Lung (tissue), 11 donors: ENCODE measurements at regions not wholly inside any gene's neighbourhood (a gene's known extent, or its start where the extent isn't known, plus 50 kb on each side); places are given as distances from the start of the nearest gene placed in this dataset.
"Not testable (repeated sequence)": the region's sequence is repeated elsewhere in the genome, so short reads cannot be mapped to it uniquely, and the experiment has no call there.

ENCODE experiments used
- ATAC-seq: fragments of 200-7000 bp; cut with Tn5 transposase; one replicate; pipeline ENCODE4 v1.9.1; 2020; ENCODE audit warnings: moderate number of reproducible peaks; ENCODE audit not compliant: insufficient read depth, low FRiP score
- DNase-seq, 3 donors: peaks; one replicate each; pipeline ENCODE4 v3.0.0-alpha.2; 2013 to 2017
- H3K27ac ChIP-seq, 2 donors: one replicate each; pipeline ENCODE4 v1.5.1; 2013; ENCODE audit warnings: mild to moderate bottlenecking in 2 of 2, moderate library complexity in 2 of 2, control low read depth in 1 of 2, inconsistent platforms in 1 of 2, low read depth in 1 of 2, low read length in 1 of 2
- H3K27me3 ChIP-seq, 3 donors: one replicate each; pipeline ENCODE4 v1.5.1; 2013; ENCODE audit warnings: low read length in 2 of 3; ENCODE audit not compliant: control insufficient read depth in 3 of 3, insufficient read depth in 3 of 3
- H3K36me3 ChIP-seq, 4 donors: one replicate each; pipeline ENCODE4 v1.5.1; 2013; ENCODE audit warnings: low read length in 4 of 4, mild to moderate bottlenecking in 1 of 4, moderate library complexity in 1 of 4; ENCODE audit not compliant: control insufficient read depth in 4 of 4, insufficient read depth in 4 of 4
- H3K4me1 ChIP-seq, 5 donors: one replicate each; pipeline ENCODE4 v1.5.1; 2013; ENCODE audit warnings: low read length in 5 of 5, mild to moderate bottlenecking in 2 of 5, moderate library complexity in 1 of 5; ENCODE audit not compliant: control insufficient read depth in 5 of 5, insufficient read depth in 5 of 5
- H3K4me3 ChIP-seq: one replicate; pipeline ENCODE4 v1.5.1; 2013; ENCODE audit warnings: mild to moderate bottlenecking, control low read depth, moderate library complexity
- H3K9ac ChIP-seq, 2 donors: one replicate each; pipeline ENCODE4 v1.5.1; 2013; ENCODE audit warnings: low read length in 2 of 2, control low read depth in 1 of 2; ENCODE audit not compliant: insufficient read depth in 1 of 2
- H3K9me3 ChIP-seq, 4 donors: one replicate each; pipeline ENCODE4 v1.5.1; 2013; ENCODE audit warnings: low read length in 3 of 4, mild to moderate bottlenecking in 1 of 4, moderate library complexity in 1 of 4; ENCODE audit not compliant: control insufficient read depth in 4 of 4, insufficient read depth in 3 of 4
- CTCF ChIP-seq: IDR thresholded peaks from 2 replicates; pipeline ENCODE4 v1.5.1; 2012; ENCODE audit warnings: mild to moderate bottlenecking; ENCODE audit errors: control extremely low read depth, extremely low read depth
- WGBS, 2 donors: extraction: QIAGEN DNeasy Blood & Tissue Kit; methylation state at CpG; one replicate each; pipeline ENCODE4 v1.1.7; 2013; 5-methylcytosine and 5-hydroxymethylcytosine counted together
- donor health status: control.
- donor health status: control.
- donor health status: Bipolar disorder and iron deficiency.
- donor health status: healthy.
- donor health status: DM: yes; HTN: yes; CAD: no.

DNA sequence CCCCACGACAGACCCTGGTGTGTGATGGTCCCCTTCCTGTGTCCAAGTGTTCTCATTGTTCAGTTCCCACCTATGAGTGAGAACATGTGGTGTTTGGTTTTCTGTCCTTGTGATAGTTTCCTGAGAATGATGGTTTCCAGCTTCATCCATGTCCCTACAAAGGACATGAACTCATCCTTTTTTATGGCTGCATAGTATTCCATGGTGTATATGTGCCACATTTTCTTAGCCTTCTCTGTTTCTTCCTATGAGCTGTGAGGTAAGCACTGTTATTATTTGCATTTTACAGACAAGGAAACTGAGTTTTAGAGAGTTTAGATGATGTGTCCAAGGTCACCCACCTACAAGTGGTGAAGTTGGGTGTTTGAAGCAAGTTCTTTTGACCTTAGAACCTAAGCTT, 51.1 kb upstream of the BNC1 start:
- ATAC-seq, H3K4me3 ChIP-seq, DNase-seq, H3K9me3 ChIP-seq, H3K27ac ChIP-seq, H3K36me3 ChIP-seq, H3K27me3 ChIP-seq, H3K4me1 ChIP-seq, H3K9ac ChIP-seq: not testable (repeated sequence)
- WGBS, 2 donors = 94 to 100% methylated on average over 1 of the region's 1 CpG

DNA sequence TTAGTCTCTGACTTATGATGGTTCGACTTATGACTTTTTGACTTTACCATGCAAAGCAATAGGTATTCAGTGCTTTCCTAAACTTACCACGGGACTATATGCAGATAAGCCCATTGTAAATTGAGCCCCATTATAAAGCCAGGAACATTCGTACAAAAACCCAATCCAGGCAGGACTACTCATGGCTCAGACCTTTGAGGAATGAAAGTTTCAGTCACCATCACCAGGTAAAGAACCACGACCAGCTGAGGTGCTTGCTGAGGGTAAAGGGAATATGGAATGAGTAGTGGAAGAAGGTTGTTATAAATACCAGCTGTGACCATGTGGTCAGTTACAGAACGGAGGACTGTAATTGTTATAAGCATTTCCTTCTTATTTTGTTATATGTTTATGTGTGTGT, 54.9 kb upstream of the BNC1 start:
- Histone ChIP-seq H3K9ac (no peak overlapping the region), H3K27ac (no peak overlapping the region), H3K27me3 (no peaks in the 10 kb centered on the region), H3K36me3 (no peaks in the 10 kb centered on the region), H3K9me3 (peaks cover 0 to 2% (median 0%) of the 10 kb centered on the region in 4 donors), H3K4me1 (no peaks in the 10 kb centered on the region), H3K4me3 (no peak overlapping the region)
- 70 to 78% methylated on average over 5 of the region's 5 CpGs for WGBS, 2 donors
- ATAC-seq (no peak), DNase-seq (no peak)
- TF ChIP-seq CTCF = no peak

DNA sequence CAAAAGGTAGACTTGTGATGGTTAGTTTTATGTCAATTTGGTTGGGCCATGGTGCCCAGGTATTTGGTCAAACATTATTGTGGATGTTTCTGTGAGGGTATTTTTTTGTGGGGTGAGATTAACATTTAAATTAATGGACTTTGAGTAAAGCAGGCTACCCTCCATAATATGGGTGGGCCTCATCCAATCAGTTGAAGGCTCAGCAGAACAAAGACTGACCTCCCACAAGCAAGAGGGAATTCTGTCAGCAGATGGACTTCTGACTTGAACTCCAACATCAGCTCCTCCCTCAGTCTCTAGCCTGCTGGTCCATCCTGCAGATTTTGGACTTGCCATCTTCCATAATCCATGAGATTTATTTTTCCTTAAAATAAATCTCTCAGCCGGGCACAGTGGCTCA, 55.6 kb upstream of the BNC1 start:
- Histone ChIP-seq H3K27me3 (no peaks in the 10 kb centered on the region), H3K4me3 (no peak overlapping the region), H3K27ac (no peak overlapping the region), H3K4me1 (no peaks in the 10 kb centered on the region), H3K36me3 (no peaks in the 10 kb centered on the region), H3K9me3 (peaks cover 0 to 2% (median 0%) of the 10 kb centered on the region in 4 donors), H3K9ac (no peak overlapping the region)
- WGBS, 2 donors = 83 to 91% methylated on average over 1 of the region's 1 CpG
- no peak for TF ChIP-seq CTCF
- DNase-seq (no peak), ATAC-seq (no peak)

- no peak for TF ChIP-seq CTCF
- Histone ChIP-seq H3K27me3 (peaks cover 0 to 3% (median 2%) of the 10 kb centered on the region in 3 donors), H3K9ac (no peak overlapping the region), H3K27ac (no peak overlapping the region), H3K4me1 (no peaks in the 10 kb centered on the region), H3K4me3 (no peak overlapping the region), H3K36me3 (no peaks in the 10 kb centered on the region), H3K9me3 (no peaks in the 10 kb centered on the region)
- WGBS, 2 donors = 54 to 69% methylated on average over 3 of the region's 3 CpGs
- ATAC-seq (no peak), DNase-seq (no peak)
Observed at GRCh38 chr15:83346342-83346741, 61.9 kb upstream of the BNC1 start.
